PC-9 (cell line): ENCODE measurements at regions not wholly inside any gene's neighbourhood (a gene's known extent, or its start where the extent isn't known, plus 50 kb on each side); places are given as distances from the start of the nearest gene placed in this dataset.

ENCODE experiments used
- BruUV-seq: library from RNA; stranded (reverse); fragments of 400-500 nt; replicated peaks from 2 replicates; lab custom pipeline; 2021; lab: Mats Ljungman, UMichigan
- CTCF ChIA-PET: fragments of 300-600 bp; sonication (Branson Sonifier 250); formaldehyde crosslinking; loops from one replicate; lab custom pipeline; 2022; ENCODE audit warnings: antibody characterized with exemption; lab: Charles Lee
- POLR2A ChIA-PET: fragments of 300-600 bp; sonication (Branson Sonifier 250); formaldehyde crosslinking; loops from one replicate; lab custom pipeline; 2022; ENCODE audit warnings: antibody characterized with exemption; ENCODE audit not compliant: unreplicated experiment; lab: Charles Lee
- DNase-seq, 2 experiments: peaks; one replicate each; pipeline versions ENCODE4 v3.0.0 to v3.0.0-alpha.2; 2015 to 2022; ENCODE audit warnings: mixed read lengths in 1 of 2
- H2AFZ ChIP-seq: fragments of 200-600 bp; sonication (generic); 2 replicates; pipeline ENCODE4 v1.8.1; 2017; ENCODE audit warnings: antibody characterized with exemption
- H3F3A ChIP-seq: fragments of 200-600 bp; sonication (generic); 2 replicates; pipeline ENCODE4 v1.8.1; 2017; ENCODE audit warnings: antibody characterized with exemption, mild to moderate bottlenecking, low read depth; ENCODE audit not compliant: insufficient read depth
- H3K27ac ChIP-seq: fragments of 200-600 bp; sonication (generic); 2 replicates; pipeline ENCODE4 v1.6.1; 2016; ENCODE audit warnings: mixed run types
- H3K27me3 ChIP-seq: fragments of 200-600 bp; sonication (generic); 2 replicates; pipeline ENCODE4 v1.6.1; 2016; ENCODE audit warnings: low read depth, mixed run types; ENCODE audit not compliant: insufficient read depth
- H3K36me3 ChIP-seq: fragments of 200-600 bp; sonication (generic); 2 replicates; pipeline ENCODE4 v1.6.1; 2016; ENCODE audit warnings: low read depth, mixed run types
- H3K4me1 ChIP-seq: fragments of 200-600 bp; sonication (generic); replicated peaks from 2 replicates; pipeline ENCODE4 v1.6.1; 2016; ENCODE audit warnings: mixed run types; ENCODE audit not compliant: insufficient read depth
- H3K4me2 ChIP-seq: fragments of 200-600 bp; sonication (generic); 2 replicates; pipeline ENCODE4 v1.6.1; 2017; ENCODE audit warnings: mixed run types
- H3K4me3 ChIP-seq: fragments of 200-600 bp; sonication (generic); 2 replicates; pipeline ENCODE4 v1.6.1; 2016; ENCODE audit warnings: mixed run types
- H3K79me2 ChIP-seq: fragments of 200-600 bp; sonication (generic); 2 replicates; pipeline ENCODE4 v1.6.1; 2017; ENCODE audit warnings: low read depth, mixed run types
- H3K9me2 ChIP-seq: fragments of 200-600 bp; sonication (generic); 2 replicates; pipeline ENCODE4 v1.8.1; 2017; ENCODE audit warnings: mild to moderate bottlenecking; ENCODE audit not compliant: insufficient read depth
- H3K9me3 ChIP-seq: fragments of 200-600 bp; sonication (generic); 2 replicates; pipeline ENCODE4 v1.8.1; 2016; ENCODE audit warnings: low read depth; ENCODE audit not compliant: insufficient read depth
- H4K20me1 ChIP-seq: fragments of 200-600 bp; sonication (generic); 2 replicates; pipeline ENCODE4 v1.8.1; 2017; ENCODE audit not compliant: insufficient read depth
- EZH2 ChIP-seq: fragments of 200-600 bp; sonication (generic); IDR thresholded peaks from 2 replicates; pipeline ENCODE4 v1.8.0; 2017; ENCODE audit warnings: antibody characterized with exemption, low read depth
- intact Hi-C: fragments of 100-400 bp; cut with micrococcal nuclease; formaldehyde crosslinking; loops from one replicate; pipeline ENCODE4 v1.10.0; 2022; ENCODE audit not compliant: unreplicated experiment
- TF ChIP-seq, protein P1 (sequence below): fragments of 200-600 bp; sonication (generic); conservative IDR thresholded peaks from 2 replicates; pipeline ENCODE4 v1.6.1; 2017; ENCODE audit warnings: mixed run types, antibody characterized with exemption, mild to moderate bottlenecking, moderate library complexity

DNA sequence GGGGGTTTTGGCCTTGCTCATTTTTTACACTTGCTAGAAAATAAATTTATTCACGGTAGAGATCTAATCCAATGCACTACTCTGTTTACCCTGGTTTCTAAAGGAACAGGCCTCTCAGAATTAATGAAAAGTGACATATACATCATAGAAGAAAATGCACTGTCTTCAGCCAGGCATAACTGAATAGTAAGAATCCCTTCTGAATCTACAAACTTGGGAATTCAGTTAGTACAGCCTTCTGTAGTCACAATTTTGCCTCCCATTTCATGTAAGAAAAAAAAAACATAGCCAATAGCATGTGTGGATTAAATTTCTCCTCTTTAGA is 197.3 kb downstream of the CAAP1 start:
- ChIA-PET CTCF (no interaction called here), POLR2A (no interaction called here)
- intact Hi-C loops: no loop called here
- Histone ChIP-seq H3K27ac (no peak overlapping the region), H3K4me1 (no peaks in the 10 kb centered on the region), H3K36me3 (no peaks in the 10 kb centered on the region), H4K20me1 (no peaks in the 10 kb centered on the region), H3K9me2 (no peaks in the 10 kb centered on the region), H2AFZ (no peak overlapping the region), H3K27me3 (no peaks in the 10 kb centered on the region), H3K4me3 (no peak overlapping the region), H3F3A (no peaks in the 10 kb centered on the region), H3K9me3 (no peaks in the 10 kb centered on the region), H3K4me2 (no peak overlapping the region), H3K79me2 (no peaks in the 10 kb centered on the region)
- no TSS peak for BruUV-seq
- TF ChIP-seq, protein P1, sequence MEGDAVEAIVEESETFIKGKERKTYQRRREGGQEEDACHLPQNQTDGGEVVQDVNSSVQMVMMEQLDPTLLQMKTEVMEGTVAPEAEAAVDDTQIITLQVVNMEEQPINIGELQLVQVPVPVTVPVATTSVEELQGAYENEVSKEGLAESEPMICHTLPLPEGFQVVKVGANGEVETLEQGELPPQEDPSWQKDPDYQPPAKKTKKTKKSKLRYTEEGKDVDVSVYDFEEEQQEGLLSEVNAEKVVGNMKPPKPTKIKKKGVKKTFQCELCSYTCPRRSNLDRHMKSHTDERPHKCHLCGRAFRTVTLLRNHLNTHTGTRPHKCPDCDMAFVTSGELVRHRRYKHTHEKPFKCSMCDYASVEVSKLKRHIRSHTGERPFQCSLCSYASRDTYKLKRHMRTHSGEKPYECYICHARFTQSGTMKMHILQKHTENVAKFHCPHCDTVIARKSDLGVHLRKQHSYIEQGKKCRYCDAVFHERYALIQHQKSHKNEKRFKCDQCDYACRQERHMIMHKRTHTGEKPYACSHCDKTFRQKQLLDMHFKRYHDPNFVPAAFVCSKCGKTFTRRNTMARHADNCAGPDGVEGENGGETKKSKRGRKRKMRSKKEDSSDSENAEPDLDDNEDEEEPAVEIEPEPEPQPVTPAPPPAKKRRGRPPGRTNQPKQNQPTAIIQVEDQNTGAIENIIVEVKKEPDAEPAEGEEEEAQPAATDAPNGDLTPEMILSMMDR: no peak
- TF ChIP-seq EZH2: no peak
- DNase-seq: no peak

DNA sequence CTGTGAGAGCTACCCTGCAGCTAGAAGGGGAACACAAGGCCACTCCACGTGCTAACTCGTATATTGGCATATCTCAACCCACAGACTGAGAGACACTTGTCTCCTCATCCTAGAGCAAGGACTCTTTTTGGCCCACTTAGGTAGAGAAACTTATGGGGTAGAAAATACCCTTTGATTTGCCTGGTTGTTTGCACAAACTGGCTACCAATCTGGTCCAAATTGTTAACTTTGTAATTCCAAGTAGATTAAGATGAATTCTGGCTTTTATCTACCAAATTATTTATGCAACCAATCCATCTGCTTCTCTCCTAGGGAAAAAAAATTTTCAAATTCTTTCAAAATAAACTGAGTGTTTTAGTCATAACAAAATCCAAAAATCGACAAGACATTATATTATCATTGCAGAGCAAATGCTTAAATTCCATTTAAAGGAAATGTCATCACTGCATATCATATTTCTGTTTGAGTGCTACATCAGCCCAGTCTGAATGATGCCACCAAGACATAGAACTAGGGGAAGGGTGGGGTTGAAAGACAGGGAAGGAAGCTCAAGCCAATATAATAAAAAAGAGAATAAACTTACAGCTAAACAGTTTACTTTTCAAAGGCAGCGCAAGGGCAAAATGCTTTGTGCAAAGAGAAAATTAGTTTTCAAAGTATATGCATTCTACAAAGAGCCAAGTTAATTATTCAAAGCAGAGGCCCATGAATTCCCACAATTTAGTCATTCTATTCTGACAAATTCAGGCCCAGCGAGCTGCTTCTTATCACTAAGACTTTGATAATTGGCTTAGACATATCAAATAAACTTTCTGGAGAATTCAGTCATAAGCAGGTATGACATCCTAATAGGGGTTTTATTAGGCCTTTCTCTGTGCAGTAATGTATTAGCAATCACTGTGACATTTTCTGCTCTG is 198.0 kb downstream of the CAAP1 start:
- POLR2A ChIA-PET: no interaction called here

DNA sequence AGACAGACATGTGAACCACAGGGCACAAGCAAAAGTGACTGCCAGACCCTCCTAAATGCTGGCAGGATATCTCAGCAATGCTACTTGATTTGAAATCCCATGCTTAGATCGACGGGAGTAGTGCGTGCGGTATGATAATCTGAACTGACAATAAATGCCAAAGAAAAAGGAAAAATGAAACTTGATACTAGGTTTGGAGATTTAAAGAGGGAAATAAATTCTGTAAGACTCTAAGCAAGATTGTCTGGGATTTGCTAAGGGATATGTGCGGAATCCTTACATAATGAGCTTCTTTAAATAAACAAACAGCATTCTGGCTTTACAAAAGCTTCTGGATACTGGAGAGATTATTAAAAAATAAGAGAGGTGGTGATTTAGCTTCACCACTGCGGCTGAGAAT is 203.6 kb downstream of the CAAP1 start:
- H3K9me3 ChIP-seq: no peaks in the 10 kb centered on the region
- H3K79me2 ChIP-seq: no peaks in the 10 kb centered on the region
- no peak overlapping the region for H3K4me2 ChIP-seq
- H3K27ac ChIP-seq: no peak overlapping the region
- H3K4me3 ChIP-seq: no peak overlapping the region
- ChIA-PET POLR2A (no interaction called here), CTCF (no interaction called here)
- no peaks in the 10 kb centered on the region for H3K4me1 ChIP-seq
- no peaks in the 10 kb centered on the region for H3F3A ChIP-seq
- no peaks in the 10 kb centered on the region for H3K27me3 ChIP-seq
- H3K9me2 ChIP-seq: no peaks in the 10 kb centered on the region
- intact Hi-C loops: no loop called here
- no peak for TF ChIP-seq EZH2
- no peaks in the 10 kb centered on the region for H4K20me1 ChIP-seq
- H3K36me3 ChIP-seq: no peaks in the 10 kb centered on the region
- BruUV-seq: no TSS peak
- H2AFZ ChIP-seq: no peak overlapping the region
- DNase-seq: no peak

More for the DNA sequence above, 198.0 kb downstream of the CAAP1 start:
- H3K9me2 ChIP-seq: no peaks in the 10 kb centered on the region
- no peak overlapping the region for H3K27ac ChIP-seq
- no peaks in the 10 kb centered on the region for H3K36me3 ChIP-seq
- no peak overlapping the region for H3K4me2 ChIP-seq
- no peak overlapping the region for H2AFZ ChIP-seq
- no TSS peak for BruUV-seq
- H3K4me3 ChIP-seq: no peak overlapping the region
- no peak for DNase-seq
- CTCF ChIA-PET: no interaction called here
- no peaks in the 10 kb centered on the region for H3K4me1 ChIP-seq
- H3F3A ChIP-seq: no peaks in the 10 kb centered on the region
- H3K27me3 ChIP-seq: no peaks in the 10 kb centered on the region
- no peaks in the 10 kb centered on the region for H3K9me3 ChIP-seq
- no peaks in the 10 kb centered on the region for H4K20me1 ChIP-seq
- intact Hi-C loops: no loop called here
- no peaks in the 10 kb centered on the region for H3K79me2 ChIP-seq
- TF ChIP-seq EZH2: no peak
- TF ChIP-seq, protein P1: no peak
